ENCODE measurements at regions not wholly inside any gene's neighbourhood (a gene's known extent, or its start where the extent isn't known, plus 50 kb on each side); places are given as distances from the start of the nearest gene placed in this dataset.

DNA sequence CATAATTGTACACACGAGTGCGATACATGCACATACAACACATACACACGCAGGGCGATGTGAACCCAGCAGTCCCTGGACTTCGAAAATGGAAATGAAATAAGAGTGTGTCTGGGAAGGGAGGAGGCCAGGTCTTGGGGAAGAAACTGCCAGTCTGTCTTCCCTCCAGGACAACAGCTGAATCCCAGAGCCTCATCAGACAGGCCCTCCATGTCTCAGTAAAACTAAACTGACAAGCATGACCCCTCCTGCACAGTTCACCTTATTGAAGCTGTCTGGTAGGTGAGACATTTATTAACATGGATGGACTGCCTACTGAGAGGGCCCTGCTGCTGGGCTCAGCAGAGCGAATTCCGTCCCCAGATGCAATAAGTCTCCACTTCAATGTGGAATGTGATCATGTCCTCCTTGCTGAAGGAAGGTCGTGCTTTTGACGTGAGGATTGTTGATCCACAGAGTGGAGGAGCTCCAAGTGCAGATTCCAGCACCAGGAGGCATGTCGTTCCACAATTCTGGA is 117.4 kb downstream of the SOX9 start:
- Histone ChIP-seq H3K36me3 (ENCODE audit: low read length) (no peaks in the 10 kb centered on the region), H4K20me1 (ENCODE audit: low read depth, low read length) (no peaks in the 10 kb centered on the region), H3K9me3 (ENCODE audit: insufficient read depth, low read length) (no peaks in the 10 kb centered on the region), H3K27ac (ENCODE audit: low read depth, low read length) (no peak overlapping the region), H2AFZ (ENCODE audit: low read depth, low read length, severe bottlenecking) (no peak overlapping the region), H3K79me2 (ENCODE audit: insufficient read depth, low read length) (no peaks in the 10 kb centered on the region), H3K4me2 (ENCODE audit: low read depth, low read length, poor library complexity, severe bottlenecking) (no peak overlapping the region), H3K9me2 (replicated peaks; ENCODE audit: insufficient read depth, low read length) (no peaks in the 10 kb centered on the region), H3F3A (ENCODE audit: insufficient read depth) (no peaks in the 10 kb centered on the region), H3K27me3 (ENCODE audit: low read length) (no peaks in the 10 kb centered on the region), H3K9ac (ENCODE audit: low read length) (no peak overlapping the region), H3K4me3 (ENCODE audit: insufficient read depth, low read length, poor library complexity, severe bottlenecking) (no peak overlapping the region)
- no peak for TF ChIP-seq CTCF (IDR thresholded peaks at IDR 0.05; ENCODE audit: insufficient read depth, low read length, poor library complexity, severe bottlenecking)
- TF ChIP-seq EZH2phosphoT487 (conservative IDR thresholded peaks at IDR 0.05; ENCODE audit: low read length) = no peak

- H3K27me3 ChIP-seq (ENCODE audit: low read length) = no peaks in the 10 kb centered on the region
- H3K9me2 ChIP-seq (replicated peaks; ENCODE audit: insufficient read depth, low read length) = no peaks in the 10 kb centered on the region
- H3K36me3 ChIP-seq (ENCODE audit: low read length) = no peaks in the 10 kb centered on the region
- no peak overlapping the region for H3K9ac ChIP-seq (ENCODE audit: low read length)
- H3K27ac ChIP-seq (ENCODE audit: low read depth, low read length) = no peak overlapping the region
- H3K4me2 ChIP-seq (ENCODE audit: low read depth, low read length, poor library complexity, severe bottlenecking) = no peak overlapping the region
- H3K9me3 ChIP-seq (ENCODE audit: insufficient read depth, low read length) = no peaks in the 10 kb centered on the region
- H4K20me1 ChIP-seq (ENCODE audit: low read depth, low read length) = no peaks in the 10 kb centered on the region
- no peak overlapping the region for H3K4me3 ChIP-seq (ENCODE audit: insufficient read depth, low read length, poor library complexity, severe bottlenecking)
- no peaks in the 10 kb centered on the region for H3F3A ChIP-seq (ENCODE audit: insufficient read depth)
- no peaks in the 10 kb centered on the region for H3K79me2 ChIP-seq (ENCODE audit: insufficient read depth, low read length)
- no peak overlapping the region for H2AFZ ChIP-seq (ENCODE audit: low read depth, low read length, severe bottlenecking)
- TF ChIP-seq EZH2phosphoT487 (conservative IDR thresholded peaks at IDR 0.05; ENCODE audit: low read length) (no peak), CTCF (IDR thresholded peaks at IDR 0.05; ENCODE audit: insufficient read depth, low read length, poor library complexity, severe bottlenecking) (no peak)
Observed at GRCh38 chr17:72239548-72239947, 118.7 kb downstream of the SOX9 start.

DNA sequence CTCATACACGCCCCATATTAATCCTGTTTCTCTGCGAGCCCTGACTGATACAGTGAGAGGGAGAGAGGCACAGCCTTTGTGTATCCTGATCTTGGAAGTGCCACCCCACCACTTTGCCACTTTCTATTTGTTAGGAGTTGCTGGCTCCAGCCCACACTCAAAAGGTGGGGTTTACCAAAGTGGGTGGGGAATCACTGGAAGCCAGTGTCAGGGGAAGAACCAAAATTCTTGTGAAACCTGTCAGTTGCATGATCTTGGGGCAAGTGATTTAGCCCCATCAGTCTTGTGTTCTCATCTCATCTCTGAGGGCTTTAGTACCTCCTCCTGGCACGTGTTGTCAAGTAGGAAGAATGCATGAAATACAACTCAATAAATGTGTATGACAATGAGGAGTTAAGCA is 119.5 kb downstream of the SOX9 start:
- H2AFZ ChIP-seq (ENCODE audit: low read depth, low read length, severe bottlenecking) = no peak overlapping the region

More for the DNA sequence above, 119.5 kb downstream of the SOX9 start:
- no peaks in the 10 kb centered on the region for H3F3A ChIP-seq (ENCODE audit: insufficient read depth)
- no peak for TF ChIP-seq CTCF (IDR thresholded peaks at IDR 0.05; ENCODE audit: insufficient read depth, low read length, poor library complexity, severe bottlenecking)
- TF ChIP-seq EZH2phosphoT487 (conservative IDR thresholded peaks at IDR 0.05; ENCODE audit: low read length) = no peak
- no peaks in the 10 kb centered on the region for H4K20me1 ChIP-seq (ENCODE audit: low read depth, low read length)
- H3K9me3 ChIP-seq (ENCODE audit: insufficient read depth, low read length) = no peaks in the 10 kb centered on the region
- H3K4me2 ChIP-seq (ENCODE audit: low read depth, low read length, poor library complexity, severe bottlenecking) = no peak overlapping the region
- H3K9ac ChIP-seq (ENCODE audit: low read length) = no peak overlapping the region
- H3K4me3 ChIP-seq (ENCODE audit: insufficient read depth, low read length, poor library complexity, severe bottlenecking) = no peak overlapping the region
- no peaks in the 10 kb centered on the region for H3K79me2 ChIP-seq (ENCODE audit: insufficient read depth, low read length)
- H3K27ac ChIP-seq (ENCODE audit: low read depth, low read length) = no peak overlapping the region
- no peaks in the 10 kb centered on the region for H3K27me3 ChIP-seq (ENCODE audit: low read length)
- H3K36me3 ChIP-seq (ENCODE audit: low read length) = no peaks in the 10 kb centered on the region
- no peaks in the 10 kb centered on the region for H3K9me2 ChIP-seq (replicated peaks; ENCODE audit: insufficient read depth, low read length)
